ENCODE measurements at regions not wholly inside any gene's neighbourhood (a gene's known extent, or its start where the extent isn't known, plus 50 kb on each side); places are given as distances from the start of the nearest gene placed in this dataset.

GRCh38 chr20:50286609-50287008 is 96.0 kb downstream of the CEBPB start:
- DNase-seq: no peak

DNA sequence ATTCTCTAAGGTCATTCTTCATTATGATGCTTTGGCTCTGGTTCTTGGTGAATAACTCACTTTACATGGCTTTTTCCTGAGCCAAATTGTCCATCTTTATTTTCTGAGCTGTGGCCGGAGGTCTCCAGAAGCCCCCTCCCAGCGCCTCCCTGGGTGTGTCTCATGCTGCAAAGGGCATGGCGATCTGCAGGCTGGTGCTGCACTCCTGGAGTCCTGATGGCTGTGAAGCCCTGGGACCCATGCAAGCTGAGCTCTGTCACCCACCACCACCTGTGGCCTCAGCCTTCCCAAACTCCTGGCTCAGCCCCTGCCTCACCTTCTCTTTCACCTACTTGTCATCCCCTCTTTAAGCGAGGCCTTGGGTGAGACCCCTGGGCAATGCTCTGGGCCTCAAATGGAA is 96.9 kb downstream of the CEBPB start:
- no peak for DNase-seq

- DNase-seq: no peak
Observed at GRCh38 chr20:50288128-50288623, 97.5 kb downstream of the CEBPB start.

- DNase-seq: no peak
Observed at GRCh38 chr20:50289581-50289980, 99.0 kb downstream of the CEBPB start.

DNA sequence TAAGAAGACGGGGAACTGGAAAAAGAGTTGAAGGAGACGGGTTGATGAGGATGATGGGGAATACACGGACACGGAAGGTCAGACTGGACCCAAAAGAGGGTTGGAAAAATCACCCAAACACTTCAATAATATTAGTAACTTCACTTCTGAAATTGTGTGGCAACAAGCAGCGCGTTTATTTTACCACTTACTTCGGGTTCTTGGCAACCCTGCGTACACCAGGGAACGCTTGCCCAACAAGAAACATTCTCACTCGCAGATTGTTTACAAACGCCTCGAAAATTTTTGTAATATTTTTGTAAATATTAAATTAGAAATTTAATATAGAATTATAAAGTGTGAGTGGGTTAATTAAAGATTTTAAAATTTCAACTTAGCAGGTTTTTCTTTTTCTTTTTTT is 99.5 kb downstream of the CEBPB start:
- no peak for DNase-seq

- no peak for DNase-seq
Observed at GRCh38 chr20:50290808-50291207, 100.2 kb downstream of the CEBPB start.

- no peak for DNase-seq
Observed at GRCh38 chr20:50291254-50292078, 100.8 kb downstream of the CEBPB start.

GRCh38 chr20:50292079-50292590 is 101.5 kb downstream of the CEBPB start:
- DNase-seq: no peak

DNA sequence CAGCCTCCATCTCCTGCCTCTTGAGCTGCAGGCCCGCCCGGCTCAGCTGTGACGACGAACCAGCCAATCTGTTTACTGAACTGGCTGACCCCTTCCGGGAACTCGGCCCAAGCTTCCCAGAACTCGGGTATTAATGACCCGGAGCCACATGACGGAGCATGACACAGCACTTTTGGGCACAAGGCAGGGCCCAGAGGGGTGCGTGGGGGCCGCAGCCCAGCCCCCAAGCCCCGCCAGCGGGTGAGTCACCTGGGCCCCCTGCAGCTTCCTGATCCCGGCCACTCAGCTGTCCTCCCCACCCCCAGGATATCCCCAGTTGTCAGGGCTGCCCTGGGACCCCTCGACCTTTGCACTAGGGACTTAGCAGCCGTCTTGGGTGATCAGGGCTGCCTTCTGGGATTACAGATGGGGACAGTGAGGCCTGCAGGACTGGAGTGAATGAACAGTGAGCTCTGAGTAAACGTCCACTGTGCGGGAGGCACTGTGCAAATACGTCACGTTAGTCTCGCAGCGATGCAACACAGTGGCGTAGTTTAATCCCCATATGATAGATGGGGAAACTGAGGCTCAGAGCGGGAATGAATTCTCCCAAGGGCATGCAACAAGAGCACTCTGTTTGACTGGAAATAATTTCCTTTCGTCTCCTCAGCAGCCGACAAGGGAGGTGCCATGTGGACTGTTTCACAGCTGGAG is 102.1 kb downstream of the CEBPB start:
- DNase-seq: no peak

GRCh38 chr20:50293284-50294139 is 102.9 kb downstream of the CEBPB start:
- DNase-seq: no peak

- DNase-seq: no peak
Observed at GRCh38 chr20:50294164-50295088, 103.8 kb downstream of the CEBPB start.

- no peak for DNase-seq
Observed at GRCh38 chr20:50295345-50295744, 104.7 kb downstream of the CEBPB start.

GRCh38 chr20:50295762-50296449 is 105.3 kb downstream of the CEBPB start:
- DNase-seq: no peak

DNA sequence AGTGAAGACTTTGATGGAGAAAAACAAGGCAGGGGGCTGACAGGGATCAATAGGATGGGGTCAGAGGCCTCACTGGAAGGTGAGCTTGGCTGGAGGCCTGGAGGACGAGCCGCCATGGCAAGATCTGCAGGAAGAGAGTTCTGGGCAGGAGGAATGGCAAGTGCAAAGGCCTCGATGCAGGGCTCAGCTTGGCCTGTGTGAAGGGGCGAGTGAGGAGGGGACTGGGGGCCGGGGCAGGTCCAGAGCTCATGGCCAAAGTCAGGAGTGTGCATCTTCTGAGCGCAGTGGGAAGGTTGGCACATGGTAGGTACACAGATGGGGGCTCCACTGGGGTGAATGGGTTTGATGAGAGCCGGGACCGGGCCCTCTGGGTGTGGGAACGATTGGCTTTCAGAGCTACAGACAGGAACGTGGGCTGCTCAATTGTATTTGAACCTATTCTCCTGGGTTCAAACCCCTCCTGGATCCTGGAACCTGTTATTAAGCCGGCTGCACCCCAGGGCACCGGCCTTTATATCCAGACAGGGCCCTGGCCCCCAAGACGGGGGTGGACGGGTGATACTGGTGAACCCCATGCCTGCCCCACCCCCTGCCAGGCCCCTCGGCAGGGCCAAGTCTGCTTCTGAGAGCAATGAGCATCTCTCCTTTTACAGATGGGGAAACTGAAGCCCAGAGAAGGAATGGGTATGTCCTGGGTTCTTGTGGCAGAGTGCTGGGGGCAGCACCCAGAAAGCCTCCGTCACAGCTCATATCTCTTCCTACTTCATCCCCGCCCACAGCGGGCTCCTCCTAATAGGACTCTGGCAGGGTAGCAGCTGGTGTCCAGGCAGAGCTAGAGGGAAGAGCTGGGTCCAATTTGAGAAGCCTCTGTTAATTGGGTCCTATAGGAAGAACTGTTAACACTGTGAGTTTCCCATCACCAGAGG is 106.1 kb downstream of the CEBPB start:
- DNase-seq: no peak

- no peak for DNase-seq
Observed at GRCh38 chr20:50297498-50298376, 107.1 kb downstream of the CEBPB start.

DNA sequence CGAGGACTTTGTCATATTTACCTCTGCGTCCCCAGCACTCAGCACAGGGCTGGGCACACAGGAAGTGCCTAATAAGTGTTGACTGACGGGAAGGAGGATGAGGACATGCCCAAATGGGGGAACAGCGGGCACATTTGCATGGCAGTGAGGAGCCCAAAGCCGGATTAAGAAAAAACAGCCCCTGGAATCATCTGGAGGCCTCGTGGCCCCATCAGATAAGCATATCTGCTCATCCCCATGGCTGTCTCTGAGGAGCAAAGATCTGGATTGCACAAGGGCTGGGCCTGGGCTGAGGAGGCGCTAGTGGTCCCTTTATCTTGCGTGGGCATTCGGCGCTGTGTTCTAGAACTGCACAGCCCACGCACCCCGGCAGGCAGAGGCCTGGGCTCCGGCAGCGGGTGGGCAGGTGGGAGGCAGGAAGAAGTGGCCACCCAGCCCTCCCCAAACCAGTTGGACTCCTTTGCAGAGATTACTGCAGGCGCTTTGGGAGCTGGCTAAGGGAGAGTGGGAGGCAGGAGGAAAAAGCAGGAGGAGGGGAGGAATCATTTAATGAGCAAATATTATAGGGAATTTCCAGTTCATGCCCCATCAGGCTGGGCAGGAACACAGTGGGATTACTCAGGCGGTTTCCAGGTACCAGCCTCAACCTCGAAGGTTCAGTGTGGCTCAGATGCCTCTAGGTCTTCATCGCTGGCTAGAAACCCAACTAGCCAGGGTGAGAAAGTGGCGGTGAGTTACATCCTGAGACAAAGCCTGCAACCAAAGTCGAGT is 108.1 kb downstream of the CEBPB start:
- DNase-seq: no peak

DNA sequence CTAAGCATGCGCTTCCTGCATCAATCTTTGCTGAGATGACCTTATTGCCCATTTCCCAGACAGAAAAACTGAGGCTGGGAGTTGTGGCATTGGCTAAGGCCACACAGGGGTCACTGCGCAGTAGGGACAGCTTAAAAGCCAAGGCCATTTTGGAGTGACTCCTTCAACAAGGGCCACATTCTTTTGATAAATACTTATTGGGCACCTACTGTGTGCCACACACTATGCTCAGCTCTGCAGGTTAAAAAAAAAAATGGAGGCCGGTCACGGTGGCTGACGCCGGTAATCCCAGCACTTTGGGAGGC is 108.6 kb downstream of the CEBPB start:
- no peak for DNase-seq

GRCh38 chr20:50301165-50301564 is 110.5 kb downstream of the CEBPB start:
- DNase-seq: no peak

Measured in activated naive CD4-positive, alpha-beta T cell (primary cell).